HG03060 (cell line): ENCODE measurements at regions not wholly inside any gene's neighbourhood (a gene's known extent, or its start where the extent isn't known, plus 50 kb on each side); places are given as distances from the start of the nearest gene placed in this dataset.

Source experiments
- ATAC-seq: cut with Tn5 transposase; IDR thresholded peaks from one replicate; pipeline ENCODE4 v1.9.1; 2021; ENCODE audit warnings: low read depth, moderate number of reproducible peaks; ENCODE audit not compliant: unreplicated experiment

- ATAC-seq = no peak
Observed at GRCh38 chr6:44599672-44600071, 212.2 kb downstream of the CDC5L start.

- ATAC-seq = no peak
Observed at GRCh38 chr6:44603044-44603686, 215.7 kb downstream of the CDC5L start.

- ATAC-seq = no peak
Observed at GRCh38 chr6:44606504-44606903, 219.0 kb downstream of the CDC5L start.

- no peak for ATAC-seq
Observed at GRCh38 chr6:44606976-44607375, 219.5 kb downstream of the CDC5L start.

GRCh38 chr6:44608175-44608574, 220.7 kb downstream of the CDC5L start:
- no peak for ATAC-seq

- no peak for ATAC-seq
Observed at GRCh38 chr6:44609051-44609612, 221.6 kb downstream of the CDC5L start.

GRCh38 chr6:44614396-44614795, 226.9 kb downstream of the CDC5L start:
- ATAC-seq = no peak

GRCh38 chr6:44615621-44616020, 228.1 kb downstream of the CDC5L start:
- ATAC-seq = no peak

GRCh38 chr6:44617416-44617815, 229.9 kb downstream of the CDC5L start:
- ATAC-seq = no peak

GRCh38 chr6:44618371-44618770, 230.9 kb downstream of the CDC5L start:
- no peak for ATAC-seq

GRCh38 chr6:44620922-44621321, 233.4 kb downstream of the CDC5L start:
- no peak for ATAC-seq

GRCh38 chr6:44621846-44622245, 234.3 kb downstream of the CDC5L start:
- no peak for ATAC-seq

GRCh38 chr6:44622555-44622954, 235.0 kb downstream of the CDC5L start:
- no peak for ATAC-seq

GRCh38 chr6:44622956-44623355, 235.4 kb downstream of the CDC5L start:
- ATAC-seq = no peak

- ATAC-seq = no peak
Observed at GRCh38 chr6:44624226-44624625, 236.7 kb downstream of the CDC5L start.

GRCh38 chr6:44624936-44625573, 237.5 kb downstream of the CDC5L start:
- no peak for ATAC-seq

GRCh38 chr6:44625996-44626395, 238.5 kb downstream of the CDC5L start:
- no peak for ATAC-seq

- ATAC-seq = no peak
Observed at GRCh38 chr6:44626616-44627015, 239.1 kb downstream of the CDC5L start.

GRCh38 chr6:44627091-44627882, 239.8 kb downstream of the CDC5L start:
- ATAC-seq = no peak

- ATAC-seq = no peak
Observed at GRCh38 chr6:44627883-44628271, 240.4 kb downstream of the CDC5L start.

GRCh38 chr6:44628347-44628746, 240.8 kb downstream of the CDC5L start:
- no peak for ATAC-seq
